H9 (cell line): ENCODE measurements at regions not wholly inside any gene's neighbourhood (a gene's known extent, or its start where the extent isn't known, plus 50 kb on each side); places are given as distances from the start of the nearest gene placed in this dataset.

Source experiments
- DNase-seq: peaks from one replicate; pipeline ENCODE4 v3.0.0-alpha.2; 2017
- H2AFZ ChIP-seq: one replicate; pipeline ENCODE4 v1.6.1; 2013; ENCODE audit warnings: mild to moderate bottlenecking, low read length, control low read depth, moderate library complexity
- H2AK5ac ChIP-seq: 2 replicates; pipeline ENCODE4 v1.6.1; 2013; ENCODE audit warnings: low read length, control low read depth, mixed read lengths; ENCODE audit not compliant: insufficient read length
- H2BK120ac ChIP-seq: one replicate; pipeline ENCODE4 v1.6.1; 2013; ENCODE audit warnings: low read depth, mild to moderate bottlenecking, low read length, control low read depth, inconsistent platforms; ENCODE audit not compliant: poor library complexity, severe bottlenecking
- H2BK12ac ChIP-seq: 2 replicates; pipeline ENCODE4 v1.6.1; 2013; ENCODE audit warnings: low read length, control low read depth, mixed read lengths, low read depth; ENCODE audit not compliant: insufficient read length
- H2BK15ac ChIP-seq: 2 replicates; pipeline ENCODE4 v1.6.1; 2013; ENCODE audit warnings: low read depth, low read length, control low read depth
- H2BK20ac ChIP-seq: one replicate; pipeline ENCODE4 v1.6.1; 2013; ENCODE audit warnings: low read depth, mild to moderate bottlenecking, low read length, control low read depth, inconsistent platforms; ENCODE audit not compliant: poor library complexity, severe bottlenecking
- H2BK5ac ChIP-seq: 2 replicates; pipeline ENCODE4 v1.6.1; 2013; ENCODE audit warnings: low read length, control low read depth, mixed read lengths; ENCODE audit not compliant: insufficient read length
- H3K14ac ChIP-seq: 2 replicates; pipeline ENCODE4 v1.6.1; 2013; ENCODE audit warnings: low read length, control low read depth; ENCODE audit not compliant: insufficient read depth
- H3K18ac ChIP-seq: 2 replicates; pipeline ENCODE4 v1.6.1; 2013; ENCODE audit warnings: low read depth, mild to moderate bottlenecking, mixed read lengths, low read length, control low read depth; ENCODE audit not compliant: insufficient read length
- H3K23ac ChIP-seq: 2 replicates; pipeline ENCODE4 v1.6.1; 2013; ENCODE audit warnings: low read length, control low read depth, mixed read lengths, low read depth; ENCODE audit not compliant: insufficient read length
- H3K23me2 ChIP-seq: 2 replicates; pipeline ENCODE4 v1.6.1; 2013; ENCODE audit warnings: low read depth, mild to moderate bottlenecking, mixed read lengths, low read length, control low read depth; ENCODE audit not compliant: insufficient read length, poor library complexity, severe bottlenecking
- H3K27ac ChIP-seq: 2 replicates; pipeline ENCODE4 v1.5.1; 2013; ENCODE audit warnings: low read length, control low read depth, mixed read lengths, low read depth; ENCODE audit not compliant: insufficient read length
- H3K27me3 ChIP-seq: 2 replicates; pipeline ENCODE4 v1.6.1; 2013; ENCODE audit warnings: low read length, control low read depth, inconsistent platforms; ENCODE audit not compliant: insufficient read depth
- H3K4ac ChIP-seq: 2 replicates; pipeline ENCODE4 v1.6.1; 2013; ENCODE audit warnings: low read depth, mild to moderate bottlenecking, control low read depth, inconsistent platforms, low read length, moderate library complexity
- H3K4me1 ChIP-seq: 2 replicates; pipeline ENCODE4 v1.6.1; 2013; ENCODE audit warnings: low read length, control low read depth, inconsistent platforms; ENCODE audit not compliant: insufficient read depth
- H3K4me2 ChIP-seq: 2 replicates; pipeline ENCODE4 v1.6.1; 2013; ENCODE audit warnings: low read length, control low read depth, mixed read lengths; ENCODE audit not compliant: insufficient read length, insufficient read depth
- H3K56ac ChIP-seq: 2 replicates; pipeline ENCODE4 v1.6.1; 2013; ENCODE audit warnings: low read depth, mild to moderate bottlenecking, mixed read lengths, low read length, control low read depth; ENCODE audit not compliant: insufficient read length
- H3K79me1 ChIP-seq: 2 replicates; pipeline ENCODE4 v1.6.1; 2013; ENCODE audit warnings: low read depth, mild to moderate bottlenecking, moderate library complexity, low read length, control low read depth, inconsistent platforms; ENCODE audit not compliant: insufficient read depth, poor library complexity, severe bottlenecking
- H3K79me2 ChIP-seq: 2 replicates; pipeline ENCODE4 v1.6.1; 2013; ENCODE audit warnings: low read length, control low read depth, inconsistent platforms; ENCODE audit not compliant: insufficient read depth
- H3K9ac ChIP-seq: 2 replicates; pipeline ENCODE4 v1.6.1; 2013; ENCODE audit warnings: low read length, control low read depth, mixed read lengths; ENCODE audit not compliant: insufficient read length; ENCODE audit errors: extremely low read depth
- H3K9me3 ChIP-seq: one replicate; pipeline ENCODE4 v1.6.1; 2013; ENCODE audit warnings: low read depth, low read length, inconsistent platforms; ENCODE audit not compliant: control insufficient read depth
- H3T11ph ChIP-seq: one replicate; pipeline ENCODE4 v1.6.1; 2013; ENCODE audit warnings: mild to moderate bottlenecking, low read length, control low read depth, inconsistent platforms
- H4K20me1 ChIP-seq: one replicate; pipeline ENCODE4 v1.6.1; 2013; ENCODE audit not compliant: control insufficient read depth, insufficient read length, insufficient read depth
- H4K5ac ChIP-seq: 2 replicates; pipeline ENCODE4 v1.6.1; 2013; ENCODE audit warnings: low read depth, mild to moderate bottlenecking, mixed read lengths, low read length, control low read depth; ENCODE audit not compliant: insufficient read length
- H4K8ac ChIP-seq: replicated peaks from 2 replicates; pipeline ENCODE4 v1.6.1; 2013; ENCODE audit warnings: low read length, control low read depth, mixed read lengths, low read depth; ENCODE audit not compliant: insufficient read length
- H4K91ac ChIP-seq: 2 replicates; pipeline ENCODE4 v1.6.1; 2013; ENCODE audit warnings: low read depth, mild to moderate bottlenecking, moderate library complexity, mixed read lengths, low read length, control low read depth; ENCODE audit not compliant: insufficient read length
- H3K27ac Mint-ChIP-seq, 3 experiments: 2 replicates in 2 of 3; 3 replicates in 1 of 3; pipeline ENCODE4 v1.8.0; 2020 to 2021; ENCODE audit warnings: mixed read lengths in 3 of 3, mild to moderate bottlenecking in 1 of 3, moderate library complexity in 1 of 3
- H3K27me3 Mint-ChIP-seq: 2 replicates; pipeline ENCODE4 v1.8.0; 2021; ENCODE audit warnings: low read depth, mild to moderate bottlenecking, moderate library complexity, mixed read lengths
- H3K36me3 Mint-ChIP-seq, 3 experiments: 2 replicates in 2 of 3; 3 replicates in 1 of 3; pipeline ENCODE4 v1.8.0; 2020 to 2021; ENCODE audit warnings: low read depth in 3 of 3, mixed read lengths in 3 of 3; ENCODE audit not compliant: insufficient read depth in 1 of 3
- H3K4me1 Mint-ChIP-seq, 2 experiments: 2 replicates each; pipeline ENCODE4 v1.8.0; 2020; ENCODE audit warnings: mixed read lengths in 2 of 2
- H3K4me3 Mint-ChIP-seq, 2 experiments: 2 replicates in 1 of 2; 3 replicates in 1 of 2; pipeline ENCODE4 v1.8.0; 2020 to 2021; ENCODE audit warnings: mild to moderate bottlenecking in 2 of 2, mixed read lengths in 2 of 2, moderate library complexity in 1 of 2
- H3K9me3 Mint-ChIP-seq, 2 experiments: 2 replicates in 1 of 2; 3 replicates in 1 of 2; pipeline ENCODE4 v1.8.0; 2020; ENCODE audit warnings: mild to moderate bottlenecking in 2 of 2, mixed read lengths in 2 of 2, moderate library complexity in 1 of 2
- WGBS: extraction: QIAGEN DNeasy Blood & Tissue Kit; methylation state at CpG from one replicate; pipeline ENCODE4 v1.1.7; 2013; ENCODE audit warnings: missing lambda C conversion rate, low lambda C conversion rate, mixed read lengths; ENCODE audit not compliant: insufficient read length; ENCODE audit errors: extremely low coverage; 5-methylcytosine and 5-hydroxymethylcytosine counted together
- TF ChIP-seq, protein P1 (sequence below): fragments of 200-600 bp; sonication (generic); conservative IDR thresholded peaks from 3 replicates; pipeline ENCODE4 v1.8.0; 2021; ENCODE audit warnings: antibody characterized with exemption, mild to moderate bottlenecking

DNA sequence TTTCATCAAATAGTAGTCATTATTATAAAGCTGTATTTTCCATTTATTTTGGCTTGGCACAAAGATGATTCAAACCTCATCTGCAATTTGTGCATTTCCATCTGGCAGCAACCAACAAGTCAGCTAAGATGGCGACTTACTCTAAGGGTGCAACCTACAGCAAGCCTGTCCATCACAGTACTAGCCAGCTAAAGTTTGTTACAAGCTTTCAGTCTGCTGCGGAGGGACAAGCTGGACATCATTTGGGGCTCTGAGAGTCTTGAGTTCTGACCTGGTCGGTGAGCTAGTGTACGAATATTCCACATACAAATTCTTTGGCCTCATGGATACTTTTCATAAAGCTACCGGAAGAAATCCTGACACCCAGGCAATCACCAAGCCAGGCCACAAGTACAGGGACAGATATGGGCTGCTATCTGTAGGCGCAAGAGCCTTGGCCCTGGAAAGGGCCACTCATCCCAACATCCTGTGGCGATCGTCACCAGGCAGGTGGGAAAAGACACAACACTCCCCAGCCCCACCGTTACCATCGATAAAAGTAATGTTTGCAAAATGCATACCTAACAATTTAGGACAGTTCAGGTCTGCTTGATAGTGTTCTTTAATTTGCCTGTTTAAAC lies 307.6 kb downstream of the SKIDA1 start:
- no peak overlapping the region for H2BK20ac ChIP-seq
- no peaks in the 10 kb centered on the region for H3K23me2 ChIP-seq
- WGBS = no CpG with 5 or more reads among the region's 10 CpGs
- H4K5ac ChIP-seq = no peak overlapping the region
- Mint-ChIP-seq H3K4me3 (no peak overlapping the region), H3K4me1 (peaks cover 0 to 5% of the 10 kb centered on the region in 2 experiments; a peak in 1 of 4 replicates), H3K27me3 (no peaks in the 10 kb centered on the region), H3K27ac (no peak overlapping the region), H3K36me3 (peaks cover 2 to 13% (median 4%) of the 10 kb centered on the region in 3 experiments; a peak in 4 of 7 replicates), H3K9me3 (peaks cover 7 to 10% of the 10 kb centered on the region in 2 experiments)
- H3K79me1 ChIP-seq = no peaks in the 10 kb centered on the region
- no peak overlapping the region for H3K23ac ChIP-seq
- no peaks in the 10 kb centered on the region for H3K9me3 ChIP-seq
- no peak overlapping the region for H4K91ac ChIP-seq
- no peak overlapping the region for H4K8ac ChIP-seq
- DNase-seq = no peak
- H3K4me1 ChIP-seq = no peaks in the 10 kb centered on the region; the same call in 1 of the 2 replicates
- H2AFZ ChIP-seq = no peak overlapping the region
- H3K4me2 ChIP-seq = no peak overlapping the region
- no peak overlapping the region for H3K18ac ChIP-seq
- no peak overlapping the region for H2BK12ac ChIP-seq
- no peaks in the 10 kb centered on the region for H4K20me1 ChIP-seq
- no peak overlapping the region for H3T11ph ChIP-seq
- no peak overlapping the region for H2BK120ac ChIP-seq
- TF ChIP-seq, protein P1, sequence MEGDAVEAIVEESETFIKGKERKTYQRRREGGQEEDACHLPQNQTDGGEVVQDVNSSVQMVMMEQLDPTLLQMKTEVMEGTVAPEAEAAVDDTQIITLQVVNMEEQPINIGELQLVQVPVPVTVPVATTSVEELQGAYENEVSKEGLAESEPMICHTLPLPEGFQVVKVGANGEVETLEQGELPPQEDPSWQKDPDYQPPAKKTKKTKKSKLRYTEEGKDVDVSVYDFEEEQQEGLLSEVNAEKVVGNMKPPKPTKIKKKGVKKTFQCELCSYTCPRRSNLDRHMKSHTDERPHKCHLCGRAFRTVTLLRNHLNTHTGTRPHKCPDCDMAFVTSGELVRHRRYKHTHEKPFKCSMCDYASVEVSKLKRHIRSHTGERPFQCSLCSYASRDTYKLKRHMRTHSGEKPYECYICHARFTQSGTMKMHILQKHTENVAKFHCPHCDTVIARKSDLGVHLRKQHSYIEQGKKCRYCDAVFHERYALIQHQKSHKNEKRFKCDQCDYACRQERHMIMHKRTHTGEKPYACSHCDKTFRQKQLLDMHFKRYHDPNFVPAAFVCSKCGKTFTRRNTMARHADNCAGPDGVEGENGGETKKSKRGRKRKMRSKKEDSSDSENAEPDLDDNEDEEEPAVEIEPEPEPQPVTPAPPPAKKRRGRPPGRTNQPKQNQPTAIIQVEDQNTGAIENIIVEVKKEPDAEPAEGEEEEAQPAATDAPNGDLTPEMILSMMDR = no peak
- H2BK15ac ChIP-seq = no peak overlapping the region
- no peak overlapping the region for H2AK5ac ChIP-seq
- H3K79me2 ChIP-seq = no peaks in the 10 kb centered on the region
- no peak overlapping the region for H3K9ac ChIP-seq
- no peak overlapping the region for H2BK5ac ChIP-seq
- no peak overlapping the region for H3K4ac ChIP-seq
- H3K27ac ChIP-seq = no peak overlapping the region
- H3K27me3 ChIP-seq = no peaks in the 10 kb centered on the region
- H3K56ac ChIP-seq = no peak overlapping the region
- H3K14ac ChIP-seq = no peak overlapping the region
